ENCODE measurements at regions not wholly inside any gene's neighbourhood (a gene's known extent, or its start where the extent isn't known, plus 50 kb on each side); places are given as distances from the start of the nearest gene placed in this dataset.
"Not testable (repeated sequence)": the region's sequence is repeated elsewhere in the genome, so short reads cannot be mapped to it uniquely, and the experiment has no call there.

- DNase-seq: no peak
These were observed 71.0 kb downstream of the COQ2 start for GRCh38 chr4:83213640-83214039.

GRCh38 chr4:83212041-83212851 lies 72.4 kb downstream of the COQ2 start:
- peak; percentile 23 for DNase-seq

- no peak for DNase-seq
These were observed 75.2 kb downstream of the COQ2 start for GRCh38 chr4:83209419-83209818.

GRCh38 chr4:83208371-83209365 lies 75.9 kb downstream of the COQ2 start:
- no peak for DNase-seq

GRCh38 chr4:83207497-83208101 lies 77.0 kb downstream of the COQ2 start:
- no peak for DNase-seq

GRCh38 chr4:83205760-83206159 lies 78.8 kb downstream of the COQ2 start:
- DNase-seq: no peak

- no peak for DNase-seq
These were observed 79.9 kb downstream of the COQ2 start for GRCh38 chr4:83204731-83205130.

- DNase-seq: no peak
These were observed 82.8 kb downstream of the COQ2 start for GRCh38 chr4:83201761-83202160.

- no peak for DNase-seq
These were observed 83.2 kb upstream of the PLAC8 start for GRCh38 chr4:83197555-83198235.

- no peak for DNase-seq
These were observed 82.4 kb upstream of the PLAC8 start for GRCh38 chr4:83196921-83197320.

GRCh38 chr4:83195269-83195668 lies 80.7 kb upstream of the PLAC8 start:
- no peak for DNase-seq

- DNase-seq: not testable (repeated sequence)
These were observed 80.1 kb upstream of the PLAC8 start for GRCh38 chr4:83194588-83194987.

- DNase-seq: no peak
These were observed 78.1 kb upstream of the PLAC8 start for GRCh38 chr4:83192634-83193033.

GRCh38 chr4:83191026-83191425 lies 76.5 kb upstream of the PLAC8 start:
- no peak for DNase-seq

- DNase-seq: no peak
These were observed 75.2 kb upstream of the PLAC8 start for GRCh38 chr4:83189631-83190136.

- no peak for DNase-seq
These were observed 66.0 kb upstream of the PLAC8 start for GRCh38 chr4:83180431-83180968.

GRCh38 chr4:83179205-83179604 lies 64.7 kb upstream of the PLAC8 start:
- no peak for DNase-seq

GRCh38 chr4:83178029-83178428 lies 63.5 kb upstream of the PLAC8 start:
- no peak for DNase-seq

- DNase-seq: no peak
These were observed 62.7 kb upstream of the PLAC8 start for GRCh38 chr4:83177182-83177581.

GRCh38 chr4:83174844-83175414 lies 60.4 kb upstream of the PLAC8 start:
- DNase-seq: no peak

- DNase-seq: no peak
These were observed 57.8 kb upstream of the PLAC8 start for GRCh38 chr4:83172371-83172770.
